GM21360 (cell line): ENCODE measurements at regions not wholly inside any gene's neighbourhood (a gene's known extent, or its start where the extent isn't known, plus 50 kb on each side); places are given as distances from the start of the nearest gene placed in this dataset.

Experiments
- ATAC-seq: cut with Tn5 transposase; IDR thresholded peaks from one replicate; pipeline ENCODE4 v1.9.1; 2021; ENCODE audit warnings: mild to moderate bottlenecking, moderate library complexity; ENCODE audit not compliant: unreplicated experiment

DNA sequence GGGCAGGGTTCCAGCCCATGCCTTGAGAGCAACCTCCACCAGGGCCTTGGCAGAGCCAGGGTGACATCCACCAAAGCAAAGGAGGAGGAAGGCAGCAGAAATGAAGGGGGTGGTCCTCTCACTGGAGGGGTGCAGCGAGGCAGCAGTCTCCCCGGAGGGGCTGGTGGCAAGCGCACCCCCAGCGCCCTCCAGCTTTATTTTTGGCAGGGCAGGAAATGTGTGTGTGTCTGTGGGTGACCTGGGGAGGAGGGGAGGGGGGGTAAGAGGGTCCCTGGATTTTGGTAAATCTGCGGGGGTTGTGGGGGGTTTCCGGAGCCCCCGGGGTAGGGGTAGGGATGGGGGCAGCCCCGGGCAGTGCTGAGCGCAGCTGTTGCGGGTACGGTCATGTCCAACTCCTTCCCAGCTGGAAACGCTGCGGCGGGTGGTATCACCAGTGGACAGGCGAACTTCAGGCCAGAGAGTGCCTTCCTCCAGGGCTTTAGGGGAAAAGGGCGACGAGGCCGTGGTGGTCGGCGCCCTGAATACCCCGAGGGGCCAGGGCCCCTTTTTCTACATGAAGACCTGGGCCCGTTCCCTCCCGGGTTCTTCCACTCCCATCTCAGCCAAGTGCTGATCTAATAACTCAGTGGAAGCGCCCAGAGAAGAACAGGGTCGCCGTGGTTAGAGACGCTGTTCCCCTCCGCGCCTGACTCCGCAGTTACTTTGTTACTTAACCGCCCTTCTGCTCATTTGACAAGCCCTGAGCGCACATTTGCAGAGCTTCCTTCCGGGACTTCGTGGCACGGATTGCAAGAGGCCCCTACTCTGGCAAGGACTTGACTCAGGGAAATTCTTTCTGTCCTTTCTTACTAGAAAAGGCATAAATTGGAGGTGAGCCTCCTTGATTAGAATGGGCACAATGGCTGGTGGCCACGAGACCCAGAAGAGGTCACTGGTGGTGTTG, 55.2 kb downstream of the FOS start:
- no peak for ATAC-seq

DNA sequence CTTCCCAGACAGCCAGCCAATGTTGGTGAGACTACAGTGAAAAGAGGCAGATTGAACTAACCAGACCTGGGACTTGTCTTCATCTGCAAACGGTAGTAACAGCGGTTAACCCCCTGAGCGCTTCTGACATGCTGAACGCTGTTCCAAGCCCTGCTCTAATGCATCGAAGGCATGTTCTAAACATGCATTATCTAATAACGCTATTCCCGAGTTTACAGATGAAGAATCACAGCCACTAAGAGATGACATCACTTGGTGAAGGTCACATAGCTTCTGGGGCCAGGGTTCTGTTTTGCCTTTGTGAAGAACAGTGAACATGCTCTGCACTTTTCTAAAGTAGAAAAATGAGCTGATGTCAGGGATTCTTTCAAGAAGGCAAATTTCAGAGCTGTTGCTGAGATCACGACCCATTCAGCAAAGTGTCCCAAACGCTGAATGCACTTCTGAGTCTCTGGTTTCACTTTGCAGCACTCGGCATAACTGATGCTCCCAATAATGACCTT, 56.0 kb downstream of the FOS start:
- ATAC-seq, result no peak

DNA sequence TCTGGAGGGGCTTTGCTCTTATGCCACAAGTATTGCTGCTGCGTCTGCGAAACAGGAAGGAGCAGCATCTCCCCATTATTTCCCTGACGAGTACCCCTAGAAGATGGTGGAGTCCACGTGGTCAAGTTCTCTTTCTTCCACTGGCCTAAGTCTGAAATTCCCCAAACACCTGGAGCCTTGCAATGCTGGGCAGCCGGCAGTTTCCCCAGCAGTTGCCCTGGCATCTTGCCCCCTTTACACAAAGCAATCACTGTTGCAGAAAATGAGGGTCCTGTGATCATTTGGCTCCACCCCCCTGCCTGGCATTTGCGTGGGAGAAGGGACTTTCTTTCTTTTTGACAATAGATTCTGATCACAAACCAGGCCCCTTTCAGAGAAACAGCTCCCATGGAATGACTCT, 56.9 kb downstream of the FOS start:
- no peak for ATAC-seq

- ATAC-seq, result no peak
Observed at GRCh38 chr14:75338398-75338797, 59.8 kb downstream of the FOS start.

DNA sequence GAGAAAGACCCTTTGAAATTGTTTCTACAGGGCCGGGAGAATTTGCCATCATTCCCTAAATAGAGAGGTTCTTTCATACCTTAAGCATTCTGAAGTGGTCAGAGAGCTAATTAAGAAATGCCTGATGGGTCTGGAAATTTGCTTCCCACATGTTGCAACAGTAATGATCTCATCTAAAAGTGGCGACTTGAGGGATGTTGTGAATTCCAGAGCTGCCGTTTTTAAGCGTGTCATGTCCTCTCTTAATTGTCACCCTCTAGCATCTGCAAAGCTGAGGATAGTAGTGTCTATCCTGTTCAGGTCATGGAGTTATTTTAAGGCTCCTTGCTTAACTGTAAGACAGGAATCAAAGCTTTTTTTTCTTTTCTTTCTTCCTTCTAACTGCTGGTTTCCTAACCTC, 60.4 kb downstream of the FOS start:
- no peak for ATAC-seq

- no peak for ATAC-seq
Observed at GRCh38 chr14:75340921-75341320, 62.3 kb downstream of the FOS start.

GRCh38 chr14:75341620-75342019, 63.0 kb downstream of the FOS start:
- no peak for ATAC-seq

DNA sequence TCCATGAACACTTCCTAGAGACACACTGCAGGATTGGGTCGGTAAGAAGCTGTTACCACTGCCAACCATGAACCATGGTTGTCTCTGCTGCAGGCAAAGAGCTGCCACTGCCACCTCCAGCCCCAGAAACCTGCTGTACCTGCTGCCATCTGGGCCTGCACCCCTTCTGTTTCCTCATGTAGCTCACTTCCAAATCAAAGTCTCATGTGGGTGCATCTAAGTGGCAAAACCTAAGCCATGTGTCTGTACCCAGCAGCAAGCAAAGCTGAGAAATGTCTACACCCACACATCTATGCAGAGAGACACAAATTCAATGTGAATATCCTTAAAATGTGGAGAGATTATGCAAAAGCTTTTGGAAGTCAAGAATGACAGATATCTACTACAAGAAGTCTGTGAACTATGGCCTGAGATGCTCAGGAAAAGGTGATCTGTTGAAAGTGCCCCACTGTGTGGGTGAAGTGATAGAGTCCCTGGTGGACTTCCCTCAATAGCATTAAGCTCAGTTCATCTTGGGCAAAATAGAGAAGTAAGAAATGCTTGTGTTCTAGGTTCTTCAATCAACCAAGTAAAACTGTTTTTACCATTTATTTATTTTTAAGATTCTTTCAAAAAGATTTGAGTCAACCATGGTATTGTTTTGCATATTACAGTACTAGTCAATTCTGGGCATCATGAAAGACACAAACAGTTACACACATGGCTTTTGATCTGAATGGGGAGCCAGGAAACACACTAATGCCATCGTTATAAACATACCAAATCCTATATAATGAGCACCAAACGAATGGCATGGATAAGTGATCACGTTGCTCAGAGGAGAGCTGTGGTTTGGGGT, 64.4 kb downstream of the FOS start:
- peak; percentile 63 for ATAC-seq

DNA sequence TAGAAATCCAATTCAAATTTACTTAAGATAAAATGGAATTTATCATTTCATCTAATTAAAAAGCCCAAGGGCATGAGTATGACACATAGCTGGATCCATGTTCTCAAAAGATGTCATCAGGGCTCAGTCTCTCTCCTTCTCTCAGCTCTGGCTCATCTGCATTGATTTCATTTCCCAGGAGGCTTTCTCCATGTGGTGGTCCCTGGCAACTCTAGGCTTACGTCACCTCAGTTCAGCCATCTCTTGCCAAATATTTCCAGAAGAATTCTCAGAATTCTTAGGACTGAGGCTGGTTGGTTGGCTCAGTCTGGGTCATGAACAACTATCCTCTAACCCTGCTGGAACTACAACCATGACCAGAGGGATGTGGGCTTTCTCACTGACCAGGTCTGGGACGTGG, 65.3 kb downstream of the FOS start:
- ATAC-seq, result no peak

DNA sequence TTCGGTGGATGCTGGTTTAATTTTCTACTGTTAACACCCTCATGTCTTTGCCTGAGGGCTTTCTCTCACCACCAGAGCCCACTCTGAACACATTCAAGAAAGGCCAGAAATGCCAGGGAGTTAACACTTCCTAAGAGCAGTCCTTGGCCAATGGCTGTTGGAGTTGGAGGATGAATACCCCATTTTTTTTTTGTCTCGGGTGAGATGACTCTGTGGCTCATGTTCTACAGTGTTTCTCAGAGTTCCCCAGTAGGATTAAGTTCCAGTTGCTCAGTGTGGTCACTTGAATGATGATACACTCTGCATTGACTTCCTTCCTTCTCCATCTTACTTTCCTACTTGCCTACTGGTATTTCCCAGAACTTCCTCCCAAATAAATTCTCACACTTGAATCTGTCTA, 65.8 kb downstream of the FOS start:
- no peak for ATAC-seq

GRCh38 chr14:75350505-75351060, 72.0 kb downstream of the FOS start:
- no peak for ATAC-seq

DNA sequence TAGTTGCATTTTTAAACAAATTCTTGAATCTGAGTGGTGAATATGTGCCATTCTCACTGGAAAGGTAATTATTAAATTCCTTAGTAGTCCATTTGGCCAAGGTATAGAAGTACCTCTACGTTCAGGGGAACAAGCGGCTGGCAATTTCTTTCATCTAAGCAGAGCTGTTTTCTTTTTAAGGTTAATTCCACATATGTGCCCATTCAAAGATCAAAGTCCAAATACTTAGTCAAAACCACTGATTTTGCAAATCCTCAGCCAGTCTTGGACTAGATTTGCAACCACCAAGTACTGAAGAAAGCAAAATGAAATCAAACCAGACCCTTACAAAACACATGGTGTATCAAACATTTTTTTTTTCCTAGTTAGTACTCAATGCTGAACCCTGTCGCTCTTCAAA, 68.7 kb upstream of the JDP2 start:
- no peak for ATAC-seq

- no peak for ATAC-seq
Observed at GRCh38 chr14:75361041-75361440, 66.8 kb upstream of the JDP2 start.

- ATAC-seq, result no peak
Observed at GRCh38 chr14:75361751-75362433, 65.9 kb upstream of the JDP2 start.

- no peak for ATAC-seq
Observed at GRCh38 chr14:75363130-75363529, 64.7 kb upstream of the JDP2 start.

- ATAC-seq, result no peak
Observed at GRCh38 chr14:75363570-75364227, 64.1 kb upstream of the JDP2 start.

GRCh38 chr14:75365116-75365515, 62.7 kb upstream of the JDP2 start:
- ATAC-seq, result no peak

DNA sequence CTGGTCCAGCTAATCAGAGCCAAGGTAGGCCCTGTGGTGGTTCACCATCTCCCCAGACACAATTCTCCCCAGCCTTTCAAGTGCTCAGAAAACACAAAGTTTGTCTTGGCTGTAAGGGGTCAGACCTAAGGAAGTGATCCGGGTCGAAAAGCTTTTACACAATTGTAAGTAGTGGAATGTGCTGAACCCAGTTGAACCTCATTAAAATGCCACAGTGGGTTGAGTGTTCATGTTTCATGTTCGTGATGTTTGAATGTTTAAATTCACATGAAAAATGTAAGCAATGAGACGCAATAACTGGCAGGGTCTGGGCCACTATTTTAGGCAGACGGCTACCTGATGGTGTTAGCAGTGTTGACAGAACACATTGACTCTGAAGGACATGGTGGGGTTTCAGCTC, 60.9 kb upstream of the JDP2 start:
- no peak for ATAC-seq

GRCh38 chr14:75368333-75368732, 59.5 kb upstream of the JDP2 start:
- ATAC-seq, result no peak

- ATAC-seq, result no peak
Observed at GRCh38 chr14:75369506-75369905, 58.3 kb upstream of the JDP2 start.
